ENCODE measurements at regions not wholly inside any gene's neighbourhood (a gene's known extent, or its start where the extent isn't known, plus 50 kb on each side); places are given as distances from the start of the nearest gene placed in this dataset.

DNA sequence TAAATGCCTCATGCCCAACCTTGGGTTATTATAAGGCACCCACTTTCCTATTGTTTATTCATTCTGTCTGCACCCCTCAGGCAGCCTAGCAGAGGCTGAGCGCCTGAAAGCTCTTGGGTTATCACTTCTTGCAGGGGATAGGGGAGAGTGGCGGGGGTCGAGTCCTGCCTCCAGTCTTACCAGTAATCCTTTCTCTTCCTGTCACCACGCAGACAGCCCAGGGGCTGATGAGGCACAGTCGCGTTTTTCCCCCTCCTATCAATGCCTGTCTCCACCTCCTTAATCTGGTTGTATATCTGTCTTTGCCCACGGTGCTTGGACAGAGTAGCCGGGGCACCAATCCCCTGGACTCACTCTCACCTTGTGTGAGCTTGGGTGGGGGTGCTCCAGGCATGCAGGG, 733.1 kb downstream of the MATN1 start:
- H3K27me3 Mint-ChIP-seq (ENCODE audit: low read depth): peaks cover 7% of the 10 kb centered on the region
- H3K27ac Mint-ChIP-seq (ENCODE audit: unreplicated experiment): no peak overlapping the region
- TF ChIP-seq, protein P1, sequence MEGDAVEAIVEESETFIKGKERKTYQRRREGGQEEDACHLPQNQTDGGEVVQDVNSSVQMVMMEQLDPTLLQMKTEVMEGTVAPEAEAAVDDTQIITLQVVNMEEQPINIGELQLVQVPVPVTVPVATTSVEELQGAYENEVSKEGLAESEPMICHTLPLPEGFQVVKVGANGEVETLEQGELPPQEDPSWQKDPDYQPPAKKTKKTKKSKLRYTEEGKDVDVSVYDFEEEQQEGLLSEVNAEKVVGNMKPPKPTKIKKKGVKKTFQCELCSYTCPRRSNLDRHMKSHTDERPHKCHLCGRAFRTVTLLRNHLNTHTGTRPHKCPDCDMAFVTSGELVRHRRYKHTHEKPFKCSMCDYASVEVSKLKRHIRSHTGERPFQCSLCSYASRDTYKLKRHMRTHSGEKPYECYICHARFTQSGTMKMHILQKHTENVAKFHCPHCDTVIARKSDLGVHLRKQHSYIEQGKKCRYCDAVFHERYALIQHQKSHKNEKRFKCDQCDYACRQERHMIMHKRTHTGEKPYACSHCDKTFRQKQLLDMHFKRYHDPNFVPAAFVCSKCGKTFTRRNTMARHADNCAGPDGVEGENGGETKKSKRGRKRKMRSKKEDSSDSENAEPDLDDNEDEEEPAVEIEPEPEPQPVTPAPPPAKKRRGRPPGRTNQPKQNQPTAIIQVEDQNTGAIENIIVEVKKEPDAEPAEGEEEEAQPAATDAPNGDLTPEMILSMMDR (IDR thresholded peaks at IDR 0.05): no peak
- peaks cover 16% of the 10 kb centered on the region for H3K9me3 Mint-ChIP-seq (ENCODE audit: low read depth)
- H3K4me3 Mint-ChIP-seq (ENCODE audit: unreplicated experiment): no peak overlapping the region
- DNase-seq (ENCODE audit: low spot score): no peak
- H3K36me3 Mint-ChIP-seq (ENCODE audit: low read depth): peaks cover 4% of the 10 kb centered on the region
- no peaks in the 10 kb centered on the region for H3K4me1 Mint-ChIP-seq (ENCODE audit: low read depth)

DNA sequence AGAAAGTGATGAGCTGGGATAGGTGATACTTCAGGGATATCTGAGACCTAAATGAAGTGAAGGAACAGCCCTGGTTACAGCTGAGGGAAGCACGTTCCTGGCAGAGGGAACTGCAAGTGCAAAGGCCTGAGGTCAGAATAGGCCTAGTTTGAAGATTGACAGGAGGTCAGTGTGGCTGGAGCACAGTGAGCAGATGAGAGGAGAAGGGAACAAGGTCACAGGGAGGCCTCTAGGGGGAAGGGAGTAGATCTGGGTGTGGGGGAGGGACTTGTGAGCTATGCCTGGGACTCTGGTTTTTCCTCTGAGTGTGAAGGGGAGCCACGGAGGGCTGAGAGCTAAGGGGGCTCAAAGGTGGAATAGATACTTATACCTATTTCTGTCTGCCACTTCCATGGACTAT, 736.4 kb downstream of the MATN1 start:
- Mint-ChIP-seq H3K4me3 (ENCODE audit: unreplicated experiment) (no peak overlapping the region), H3K4me1 (ENCODE audit: low read depth) (no peaks in the 10 kb centered on the region), H3K9me3 (ENCODE audit: low read depth) (no peaks in the 10 kb centered on the region), H3K27ac (ENCODE audit: unreplicated experiment) (no peak overlapping the region), H3K36me3 (ENCODE audit: low read depth) (no peaks in the 10 kb centered on the region), H3K27me3 (ENCODE audit: low read depth) (peaks cover 7% of the 10 kb centered on the region)
- TF ChIP-seq, protein P1 (IDR thresholded peaks at IDR 0.05): no peak
- no peak for DNase-seq (ENCODE audit: low spot score)

DNA sequence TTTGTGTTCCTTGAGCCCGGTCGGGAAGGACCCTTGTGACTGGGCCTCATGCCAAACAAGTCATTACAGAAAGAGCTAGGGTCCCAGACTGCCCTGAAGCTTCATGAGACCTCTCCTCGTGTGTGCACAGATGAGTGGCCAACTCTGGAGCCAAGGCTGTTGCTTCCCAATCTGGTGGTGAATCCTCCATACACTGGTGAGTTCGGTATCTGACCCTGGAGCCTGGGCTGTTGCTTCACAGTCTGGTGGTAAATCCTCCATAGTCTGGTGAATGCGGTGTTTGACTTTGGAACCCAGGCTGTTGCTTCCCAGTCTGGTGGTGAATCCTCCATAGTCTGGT, 737.8 kb downstream of the MATN1 start:
- no peak for DNase-seq (ENCODE audit: low spot score)
- no peaks in the 10 kb centered on the region for H3K4me1 Mint-ChIP-seq (ENCODE audit: low read depth)
- peaks cover 12% of the 10 kb centered on the region for H3K27me3 Mint-ChIP-seq (ENCODE audit: low read depth)
- no peaks in the 10 kb centered on the region for H3K36me3 Mint-ChIP-seq (ENCODE audit: low read depth)
- H3K27ac Mint-ChIP-seq (ENCODE audit: unreplicated experiment): no peak overlapping the region
- H3K4me3 Mint-ChIP-seq (ENCODE audit: unreplicated experiment): no peak overlapping the region
- TF ChIP-seq, protein P1 (IDR thresholded peaks at IDR 0.05): no peak
- peaks cover 3% of the 10 kb centered on the region for H3K9me3 Mint-ChIP-seq (ENCODE audit: low read depth)

DNA sequence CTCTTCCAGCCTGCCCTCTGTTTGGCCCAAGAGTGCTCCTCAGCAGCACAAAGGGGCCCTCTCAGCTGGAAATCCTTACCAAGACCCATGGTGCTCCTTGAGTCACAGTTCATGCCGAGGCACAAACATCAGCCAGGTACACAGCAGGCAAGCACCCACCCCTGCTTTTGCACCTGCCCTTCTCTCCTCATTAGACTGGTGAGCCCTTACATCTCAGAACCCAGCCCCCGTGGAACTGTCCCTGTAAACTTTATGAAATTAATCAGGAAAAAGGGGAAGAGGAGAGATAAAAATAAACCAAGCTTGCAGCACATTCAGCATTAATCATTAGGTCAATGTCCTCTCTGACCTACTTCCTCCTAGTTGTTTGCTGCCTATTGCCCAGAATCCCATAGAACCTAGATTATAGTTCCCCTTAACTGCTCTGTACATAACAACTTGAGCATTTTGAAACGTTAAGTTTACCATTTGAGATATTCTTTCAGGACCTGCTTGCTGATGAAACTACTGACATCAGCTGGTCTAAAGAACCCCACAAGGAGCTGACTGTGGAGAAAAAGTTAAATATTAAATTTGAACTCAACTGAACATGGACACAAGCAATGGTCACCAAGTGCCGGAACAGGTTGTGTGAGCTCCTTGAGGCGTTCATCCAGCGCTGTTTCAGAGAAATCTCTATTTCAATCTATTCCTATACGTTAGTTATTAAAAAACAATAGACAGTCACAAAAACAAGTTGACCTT, 738.4 kb downstream of the MATN1 start:
- Mint-ChIP-seq H3K27me3 (ENCODE audit: low read depth) (peaks cover 12% of the 10 kb centered on the region), H3K9me3 (ENCODE audit: low read depth) (peaks cover 3% of the 10 kb centered on the region), H3K27ac (ENCODE audit: unreplicated experiment) (no peak overlapping the region), H3K4me1 (ENCODE audit: low read depth) (no peaks in the 10 kb centered on the region), H3K4me3 (ENCODE audit: unreplicated experiment) (no peak overlapping the region), H3K36me3 (ENCODE audit: low read depth) (no peaks in the 10 kb centered on the region)
- DNase-seq (ENCODE audit: low spot score): no peak
- TF ChIP-seq, protein P1 (IDR thresholded peaks at IDR 0.05): no peak

DNA sequence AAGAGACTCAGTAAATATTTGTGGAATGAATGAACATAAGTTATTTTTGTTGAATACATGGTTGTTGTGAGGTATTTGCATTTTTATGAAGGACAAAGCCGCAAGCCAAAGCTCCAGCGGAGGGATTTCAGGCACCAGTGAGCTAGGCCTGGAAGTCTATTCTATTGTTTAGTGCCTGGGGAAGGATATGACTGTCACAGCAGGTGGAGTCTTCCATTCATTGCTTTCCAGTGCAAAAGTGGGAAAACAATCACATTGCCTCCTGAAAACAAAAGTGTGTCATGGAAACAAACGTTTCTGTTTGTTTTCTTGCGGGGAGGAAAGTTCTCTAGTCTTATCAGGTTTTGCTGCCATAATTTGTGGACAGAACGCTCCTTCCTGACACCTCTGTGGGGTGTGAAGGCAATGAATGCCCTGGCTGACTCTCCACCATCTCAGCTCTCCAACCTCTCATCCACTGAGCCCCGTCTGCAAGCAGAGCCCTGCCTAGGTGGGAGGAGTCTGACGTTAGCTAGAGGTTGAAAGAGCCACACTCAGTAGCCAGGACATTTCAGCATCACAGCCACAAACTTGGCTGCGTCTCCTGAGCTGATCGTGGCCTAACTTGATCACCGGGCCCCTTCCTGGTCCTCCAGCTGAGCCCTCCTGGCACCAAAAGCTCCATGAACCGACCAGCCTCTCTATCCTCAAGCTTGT, 739.1 kb downstream of the MATN1 start:
- H3K4me1 Mint-ChIP-seq (ENCODE audit: low read depth): no peaks in the 10 kb centered on the region
- H3K9me3 Mint-ChIP-seq (ENCODE audit: low read depth): peaks cover 3% of the 10 kb centered on the region
- no peak for DNase-seq (ENCODE audit: low spot score)
- TF ChIP-seq, protein P1 (IDR thresholded peaks at IDR 0.05): no peak
- H3K36me3 Mint-ChIP-seq (ENCODE audit: low read depth): no peaks in the 10 kb centered on the region
- H3K4me3 Mint-ChIP-seq (ENCODE audit: unreplicated experiment): no peak overlapping the region
- H3K27ac Mint-ChIP-seq (ENCODE audit: unreplicated experiment): no peak overlapping the region
- peaks cover 12% of the 10 kb centered on the region for H3K27me3 Mint-ChIP-seq (ENCODE audit: low read depth)
